Mesendoderm (in vitro differentiated cells): ENCODE measurements at regions not wholly inside any gene's neighbourhood (a gene's known extent, or its start where the extent isn't known, plus 50 kb on each side); places are given as distances from the start of the nearest gene placed in this dataset.
A peak's percentile ranks its signal among the peaks of the same experiment; 100 is the strongest.

Source experiments
- DNase-seq: peaks from one replicate; pipeline ENCODE4 v3.0.0; 2013
- H2AK5ac ChIP-seq: 2 replicates; pipeline ENCODE4 v1.6.1; 2013; ENCODE audit warnings: low read length, inconsistent platforms
- H2BK120ac ChIP-seq: 2 replicates; pipeline ENCODE4 v1.6.1; 2013; ENCODE audit warnings: low read depth, mild to moderate bottlenecking, low read length, moderate library complexity, mixed read lengths
- H2BK15ac ChIP-seq: replicated peaks from 2 replicates; pipeline ENCODE4 v1.6.1; 2013; ENCODE audit warnings: low read depth, mild to moderate bottlenecking, moderate library complexity
- H2BK5ac ChIP-seq: 2 replicates; pipeline ENCODE4 v1.6.1; 2013; ENCODE audit warnings: low read length, inconsistent platforms
- H3K18ac ChIP-seq: 2 replicates; pipeline ENCODE4 v1.6.1; 2013; ENCODE audit warnings: mild to moderate bottlenecking, low read length, mixed read lengths
- H3K23ac ChIP-seq: one replicate; pipeline ENCODE4 v1.6.1; 2013; ENCODE audit warnings: low read length
- H3K27ac ChIP-seq: 2 replicates; pipeline ENCODE4 v1.5.1; 2013; ENCODE audit warnings: low read depth, mild to moderate bottlenecking, inconsistent platforms, low read length, moderate library complexity
- H3K27me3 ChIP-seq: 2 replicates; pipeline ENCODE4 v1.6.1; 2013; ENCODE audit warnings: low read length, control low read depth, mild to moderate bottlenecking, inconsistent platforms; ENCODE audit not compliant: insufficient read depth, poor library complexity
- H3K36me3 ChIP-seq: 2 replicates; pipeline ENCODE4 v1.6.1; 2013; ENCODE audit warnings: low read length, inconsistent platforms; ENCODE audit not compliant: control insufficient read depth, insufficient read depth
- H3K4ac ChIP-seq: one replicate; pipeline ENCODE4 v1.6.1; 2013; ENCODE audit warnings: low read depth, mild to moderate bottlenecking, low read length, moderate library complexity
- H3K4me1 ChIP-seq: 2 replicates; pipeline ENCODE4 v1.6.1; 2013; ENCODE audit warnings: low read depth, low read length, inconsistent platforms; ENCODE audit not compliant: control insufficient read depth
- H3K4me2 ChIP-seq: 2 replicates; pipeline ENCODE4 v1.6.1; 2013; ENCODE audit warnings: low read length
- H3K4me3 ChIP-seq: 2 replicates; pipeline ENCODE4 v1.5.1; 2013; ENCODE audit warnings: mild to moderate bottlenecking, low read length
- H3K56ac ChIP-seq: one replicate; pipeline ENCODE4 v1.6.1; 2013; ENCODE audit warnings: low read length
- H3K79me1 ChIP-seq: 2 replicates; pipeline ENCODE4 v1.6.1; 2013; ENCODE audit warnings: low read length, inconsistent platforms
- H3K79me2 ChIP-seq: 2 replicates; pipeline ENCODE4 v1.6.1; 2013; ENCODE audit warnings: mild to moderate bottlenecking, low read length; ENCODE audit not compliant: control insufficient read depth, insufficient read depth
- H3K9ac ChIP-seq: 2 replicates; pipeline ENCODE4 v1.6.1; 2013; ENCODE audit warnings: low read length, inconsistent platforms
- H4K5ac ChIP-seq: one replicate; pipeline ENCODE4 v1.6.1; 2013; ENCODE audit warnings: low read length
- H4K8ac ChIP-seq: one replicate; pipeline ENCODE4 v1.6.1; 2013; ENCODE audit warnings: low read depth, mild to moderate bottlenecking, control low read depth, low read length, moderate library complexity
- WGBS: extraction: QIAGEN DNeasy Blood & Tissue Kit; methylation state at CpG from one replicate; pipeline ENCODE4 v1.1.7; 2013; ENCODE audit warnings: low lambda C conversion rate, missing lambda C conversion rate; ENCODE audit not compliant: insufficient coverage; ENCODE audit errors: extremely low coverage; 5-methylcytosine and 5-hydroxymethylcytosine counted together

- H3K36me3 ChIP-seq = no peaks in the 10 kb centered on the region
- no peak overlapping the region for H3K56ac ChIP-seq
- no peak overlapping the region for H3K27ac ChIP-seq
- no peak overlapping the region for H3K4ac ChIP-seq
- no peak overlapping the region for H3K9ac ChIP-seq
- H3K79me2 ChIP-seq = no peaks in the 10 kb centered on the region
- no peak overlapping the region for H3K4me3 ChIP-seq
- no peak overlapping the region for H2AK5ac ChIP-seq
- H2BK15ac ChIP-seq = no peak overlapping the region
- no peak overlapping the region for H4K5ac ChIP-seq
- H3K4me2 ChIP-seq = no peak overlapping the region
- no peak overlapping the region for H3K18ac ChIP-seq
- no peaks in the 10 kb centered on the region for H3K27me3 ChIP-seq
- H3K23ac ChIP-seq = no peak overlapping the region
- no peak overlapping the region for H2BK5ac ChIP-seq
- WGBS = no CpG with 5 or more reads among the region's 5 CpGs
- no peaks in the 10 kb centered on the region for H3K79me1 ChIP-seq
- H3K4me1 ChIP-seq = no peaks in the 10 kb centered on the region
- no peak for DNase-seq
- H2BK120ac ChIP-seq = no peak overlapping the region
- H4K8ac ChIP-seq = no peak overlapping the region
Observed at GRCh38 chr21:35478161-35479064, 429.3 kb upstream of the RUNX1 start.

GRCh38 chr21:35477622-35478021 is 428.5 kb upstream of the RUNX1 start:
- no CpG with 5 or more reads among the region's 3 CpGs for WGBS
- H2BK120ac ChIP-seq = no peak overlapping the region
- no peak overlapping the region for H4K5ac ChIP-seq
- H3K4me1 ChIP-seq = no peaks in the 10 kb centered on the region
- H3K9ac ChIP-seq = no peak overlapping the region
- no peak overlapping the region for H3K18ac ChIP-seq
- no peak overlapping the region for H3K4me3 ChIP-seq
- H3K56ac ChIP-seq = no peak overlapping the region
- no peaks in the 10 kb centered on the region for H3K36me3 ChIP-seq
- H3K27ac ChIP-seq = no peak overlapping the region
- H3K79me1 ChIP-seq = no peaks in the 10 kb centered on the region
- no peak overlapping the region for H3K4ac ChIP-seq
- no peak overlapping the region for H2BK5ac ChIP-seq
- no peaks in the 10 kb centered on the region for H3K27me3 ChIP-seq
- no peak overlapping the region for H2AK5ac ChIP-seq
- no peak overlapping the region for H3K23ac ChIP-seq
- no peak overlapping the region for H4K8ac ChIP-seq
- no peaks in the 10 kb centered on the region for H3K79me2 ChIP-seq
- no peak overlapping the region for H3K4me2 ChIP-seq
- no peak overlapping the region for H2BK15ac ChIP-seq
- no peak for DNase-seq

- Histone ChIP-seq H3K4me2 (no peak overlapping the region), H2BK5ac (no peak overlapping the region), H3K36me3 (no peaks in the 10 kb centered on the region), H3K79me1 (no peaks in the 10 kb centered on the region), H2AK5ac (no peak overlapping the region), H3K18ac (no peak overlapping the region), H3K4me3 (no peak overlapping the region), H3K27ac (no peak overlapping the region), H2BK120ac (no peak overlapping the region), H3K9ac (no peak overlapping the region), H3K4me1 (no peaks in the 10 kb centered on the region), H2BK15ac (no peak overlapping the region), H3K79me2 (no peaks in the 10 kb centered on the region), H3K23ac (no peak overlapping the region), H3K27me3 (no peaks in the 10 kb centered on the region), H3K56ac (no peak overlapping the region), H4K8ac (no peak overlapping the region), H3K4ac (no peak overlapping the region), H4K5ac (no peak overlapping the region)
- no peak for DNase-seq
- no CpG with 5 or more reads among the region's 9 CpGs for WGBS
Observed at GRCh38 chr21:35476621-35477395, 427.7 kb upstream of the RUNX1 start.

GRCh38 chr21:35475762-35476161 is 426.7 kb upstream of the RUNX1 start:
- peak overlapping the region; percentile 13 for H4K8ac ChIP-seq
- no peak overlapping the region for H3K23ac ChIP-seq
- H3K4ac ChIP-seq = no peak overlapping the region
- H3K4me2 ChIP-seq = no peak overlapping the region
- no peak overlapping the region for H2BK120ac ChIP-seq
- no peaks in the 10 kb centered on the region for H3K36me3 ChIP-seq
- H2AK5ac ChIP-seq = no peak overlapping the region
- H3K56ac ChIP-seq = no peak overlapping the region
- H2BK5ac ChIP-seq = no peak overlapping the region
- no peak for DNase-seq
- WGBS = no CpG with 5 or more reads among the region's 4 CpGs
- H4K5ac ChIP-seq = no peak overlapping the region
- H3K4me1 ChIP-seq = no peaks in the 10 kb centered on the region
- H3K4me3 ChIP-seq = no peak overlapping the region
- no peaks in the 10 kb centered on the region for H3K79me2 ChIP-seq
- no peak overlapping the region for H3K9ac ChIP-seq
- H3K27me3 ChIP-seq = no peaks in the 10 kb centered on the region
- no peak overlapping the region for H2BK15ac ChIP-seq
- H3K18ac ChIP-seq = no peak overlapping the region
- H3K27ac ChIP-seq = no peak overlapping the region
- H3K79me1 ChIP-seq = no peaks in the 10 kb centered on the region

GRCh38 chr21:35475009-35475408 is 425.9 kb upstream of the RUNX1 start:
- Histone ChIP-seq H3K79me2 (no peaks in the 10 kb centered on the region), H4K8ac (no peak overlapping the region), H3K36me3 (no peaks in the 10 kb centered on the region), H3K79me1 (no peaks in the 10 kb centered on the region), H3K27ac (no peak overlapping the region), H3K56ac (no peak overlapping the region), H3K27me3 (no peaks in the 10 kb centered on the region), H4K5ac (no peak overlapping the region), H3K4me1 (peaks cover 2% of the 10 kb centered on the region), H3K23ac (no peak overlapping the region), H2BK5ac (no peak overlapping the region), H3K4me2 (no peak overlapping the region), H2AK5ac (no peak overlapping the region), H3K4ac (no peak overlapping the region), H3K18ac (no peak overlapping the region), H3K9ac (no peak overlapping the region), H2BK120ac (no peak overlapping the region), H3K4me3 (no peak overlapping the region), H2BK15ac (no peak overlapping the region)
- DNase-seq = no peak
